T-helper 2 cell treated with Interferon-gamma antibody and Interleukin-4, amounts not matched to agents 5 μg/mL and 100 μg/mL, for 36 hours (primary cell): ENCODE measurements at regions not wholly inside any gene's neighbourhood (a gene's known extent, or its start where the extent isn't known, plus 50 kb on each side); places are given as distances from the start of the nearest gene placed in this dataset.
"Not testable (repeated sequence)": the region's sequence is repeated elsewhere in the genome, so short reads cannot be mapped to it uniquely, and the experiment has no call there.

Experiments used
- DNase-seq: peaks from one replicate; pipeline ENCODE4 v3.0.0; 2021; ENCODE audit warnings: low spot score
- H3K27ac Mint-ChIP-seq: one replicate; pipeline ENCODE4 v1.8.0; 2021; ENCODE audit warnings: mild to moderate bottlenecking, mixed read lengths
- H3K27me3 Mint-ChIP-seq: one replicate; pipeline ENCODE4 v1.8.0; 2021; ENCODE audit warnings: low read depth, mixed read lengths
- H3K36me3 Mint-ChIP-seq: one replicate; pipeline ENCODE4 v1.8.0; 2021; ENCODE audit warnings: low read depth, mixed read lengths
- H3K4me1 Mint-ChIP-seq: one replicate; pipeline ENCODE4 v1.8.0; 2021; ENCODE audit warnings: low read depth, mixed read lengths
- H3K4me3 Mint-ChIP-seq: one replicate; pipeline ENCODE4 v1.8.0; 2022; ENCODE audit warnings: mild to moderate bottlenecking, moderate library complexity, mixed read lengths
- H3K9me3 Mint-ChIP-seq: one replicate; pipeline ENCODE4 v1.8.0; 2021; ENCODE audit warnings: mixed read lengths

DNA sequence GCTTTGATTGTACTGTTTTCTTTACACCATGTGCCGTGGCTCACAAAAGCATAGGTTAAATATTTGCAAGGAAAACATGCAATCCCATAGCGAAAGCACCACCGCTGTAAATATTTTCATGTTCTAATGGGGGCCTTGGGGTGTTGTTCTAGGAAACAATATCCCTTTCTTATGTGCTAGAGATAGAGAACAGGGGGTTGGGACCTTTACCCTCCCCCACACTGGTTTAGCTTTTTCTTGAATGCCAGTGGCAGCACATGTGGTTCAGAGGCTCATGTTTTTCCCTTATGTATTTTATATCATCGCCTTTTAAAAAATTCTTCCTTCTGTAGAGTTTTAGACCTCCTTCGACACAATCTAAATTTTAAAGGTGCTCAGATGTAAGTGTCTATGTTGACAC lies 422.6 kb upstream of the TENM3 start:
- no peak for DNase-seq
- no peaks in the 10 kb centered on the region for H3K36me3 Mint-ChIP-seq
- H3K4me3 Mint-ChIP-seq, result no peak overlapping the region
- no peaks in the 10 kb centered on the region for H3K4me1 Mint-ChIP-seq
- H3K9me3 Mint-ChIP-seq, result peaks cover 12% of the 10 kb centered on the region
- no peaks in the 10 kb centered on the region for H3K27me3 Mint-ChIP-seq
- no peak overlapping the region for H3K27ac Mint-ChIP-seq

DNA sequence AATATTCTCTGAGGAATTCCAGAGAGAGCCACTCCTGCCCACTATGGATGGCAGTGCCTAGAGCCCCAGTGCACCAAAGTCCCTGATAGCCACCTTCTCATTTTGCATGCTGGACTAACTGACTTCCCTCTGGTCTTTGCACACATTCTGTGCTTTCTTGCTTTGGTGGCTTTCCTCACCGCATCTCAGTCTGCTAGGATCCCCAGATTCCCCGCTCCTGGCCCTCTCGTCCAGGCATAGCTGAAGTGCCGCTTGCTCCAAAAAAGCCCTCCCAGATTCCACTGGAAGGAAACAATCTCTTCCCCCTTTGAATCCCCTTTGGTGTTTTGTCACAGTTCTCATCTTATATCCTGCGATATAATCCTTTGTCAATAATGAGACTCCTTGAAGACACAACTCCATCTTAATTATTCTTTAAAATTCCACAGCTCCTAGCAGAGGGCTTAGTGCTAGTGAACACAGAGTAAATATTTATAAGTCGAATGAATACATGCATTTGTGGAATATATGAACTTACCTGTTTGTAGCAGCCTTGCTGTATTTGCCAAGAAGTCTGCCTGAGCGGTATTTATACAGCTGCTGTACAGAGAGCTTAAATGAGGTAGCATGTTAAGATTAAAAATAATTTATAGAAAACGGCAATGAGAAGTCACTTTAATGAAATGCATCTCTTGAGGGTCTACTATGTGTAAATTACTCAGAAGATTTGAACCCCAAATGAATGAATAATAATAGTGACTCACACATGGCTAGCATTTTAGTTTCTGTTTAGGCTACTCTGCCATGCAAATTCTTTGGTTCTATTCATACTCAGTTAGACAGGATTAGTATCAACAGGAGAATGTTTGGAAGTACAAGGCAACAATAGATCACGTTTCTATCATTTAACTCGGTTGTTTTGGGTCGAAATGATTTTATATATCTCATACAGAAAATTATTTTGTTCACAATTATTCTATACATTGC lies 421.9 kb upstream of the TENM3 start:
- no peaks in the 10 kb centered on the region for H3K27me3 Mint-ChIP-seq
- no peak overlapping the region for H3K27ac Mint-ChIP-seq
- no peak for DNase-seq
- peaks cover 12% of the 10 kb centered on the region for H3K9me3 Mint-ChIP-seq
- H3K36me3 Mint-ChIP-seq, result no peaks in the 10 kb centered on the region
- H3K4me3 Mint-ChIP-seq, result no peak overlapping the region
- no peaks in the 10 kb centered on the region for H3K4me1 Mint-ChIP-seq

DNA sequence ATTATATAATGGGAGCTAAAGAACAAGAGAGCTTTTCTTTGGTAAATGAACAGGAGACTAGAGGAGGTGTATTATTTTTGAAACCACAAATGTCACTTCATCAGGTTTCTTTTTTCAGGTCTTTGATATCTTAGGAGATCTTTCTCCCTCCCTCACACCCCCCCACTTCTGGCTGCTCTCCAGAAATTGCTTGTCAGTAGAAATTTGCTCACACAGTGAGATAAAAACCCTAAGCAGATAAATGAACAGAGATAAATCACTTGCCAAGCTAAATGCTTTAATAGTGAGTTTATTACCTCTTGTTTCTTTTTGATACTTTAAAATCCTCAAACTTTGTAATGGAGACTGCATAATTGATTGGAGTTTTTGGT lies 421.2 kb upstream of the TENM3 start:
- H3K27ac Mint-ChIP-seq, result no peak overlapping the region
- H3K36me3 Mint-ChIP-seq, result no peaks in the 10 kb centered on the region
- H3K27me3 Mint-ChIP-seq, result no peaks in the 10 kb centered on the region
- peaks cover 9% of the 10 kb centered on the region for H3K9me3 Mint-ChIP-seq
- no peaks in the 10 kb centered on the region for H3K4me1 Mint-ChIP-seq
- no peak overlapping the region for H3K4me3 Mint-ChIP-seq
- no peak for DNase-seq

DNA sequence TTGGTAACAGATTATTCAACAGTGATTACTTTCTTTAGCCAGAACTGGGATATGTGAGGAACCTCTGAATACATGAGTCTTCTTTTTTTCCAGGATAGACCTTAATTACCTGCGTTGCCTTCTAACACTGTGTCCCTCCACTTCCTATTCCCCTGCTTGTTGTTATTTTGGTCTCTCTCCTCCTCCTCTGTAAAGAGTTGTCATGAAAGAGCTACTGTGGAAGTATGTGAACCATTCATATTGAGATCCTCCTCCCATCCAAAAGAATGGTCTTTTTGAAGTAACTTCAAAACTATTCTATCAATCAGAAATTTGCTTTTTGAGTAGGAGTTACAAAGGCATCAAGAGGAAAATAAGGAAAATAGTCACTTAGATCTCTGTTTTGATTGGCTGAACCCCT lies 420.0 kb upstream of the TENM3 start:
- H3K27ac Mint-ChIP-seq, result no peak overlapping the region
- no peak overlapping the region for H3K4me3 Mint-ChIP-seq
- peaks cover 9% of the 10 kb centered on the region for H3K9me3 Mint-ChIP-seq
- no peaks in the 10 kb centered on the region for H3K36me3 Mint-ChIP-seq
- H3K27me3 Mint-ChIP-seq, result no peaks in the 10 kb centered on the region
- DNase-seq, result no peak
- no peaks in the 10 kb centered on the region for H3K4me1 Mint-ChIP-seq

DNA sequence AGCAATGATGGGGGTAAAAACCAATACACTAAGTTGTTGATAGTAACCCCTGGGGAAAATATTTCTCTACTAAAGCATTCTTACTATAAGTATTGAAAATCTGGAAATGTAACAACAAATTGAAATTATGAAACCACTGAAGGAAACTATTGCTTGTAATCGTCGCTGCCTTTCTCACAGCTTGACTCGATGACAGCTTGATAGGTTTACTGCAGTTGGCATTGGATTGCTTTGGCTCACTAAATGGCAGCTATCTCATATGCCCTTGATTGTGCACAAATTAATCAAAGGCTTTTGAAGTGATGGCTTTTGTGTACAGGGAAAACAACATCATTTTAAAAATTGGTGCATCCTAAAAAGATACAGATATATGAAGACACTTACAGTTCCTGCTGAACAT lies 419.6 kb upstream of the TENM3 start:
- no peaks in the 10 kb centered on the region for H3K4me1 Mint-ChIP-seq
- no peak for DNase-seq
- peaks cover 9% of the 10 kb centered on the region for H3K9me3 Mint-ChIP-seq
- no peak overlapping the region for H3K4me3 Mint-ChIP-seq
- no peaks in the 10 kb centered on the region for H3K36me3 Mint-ChIP-seq
- no peak overlapping the region for H3K27ac Mint-ChIP-seq
- no peaks in the 10 kb centered on the region for H3K27me3 Mint-ChIP-seq

DNA sequence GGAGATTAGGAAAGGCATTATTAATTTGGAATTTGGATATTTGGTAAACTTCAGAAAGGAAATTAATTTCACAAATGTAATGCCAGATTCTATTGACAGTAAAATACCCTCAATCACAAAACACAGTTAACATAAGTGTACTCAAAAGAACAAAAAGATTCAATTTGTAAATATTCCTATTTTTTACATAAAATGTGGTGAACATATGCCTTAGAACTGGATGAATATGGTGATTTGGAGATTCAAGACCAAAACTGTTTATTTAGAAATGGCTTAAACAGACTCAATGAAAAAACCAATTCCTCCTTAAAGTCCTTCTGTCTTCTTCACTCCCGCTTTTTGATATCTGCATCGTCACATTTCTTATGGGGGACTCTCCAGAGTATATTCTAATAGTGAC lies 417.6 kb upstream of the TENM3 start:
- H3K4me3 Mint-ChIP-seq, result no peak overlapping the region
- H3K27me3 Mint-ChIP-seq, result no peaks in the 10 kb centered on the region

DNA sequence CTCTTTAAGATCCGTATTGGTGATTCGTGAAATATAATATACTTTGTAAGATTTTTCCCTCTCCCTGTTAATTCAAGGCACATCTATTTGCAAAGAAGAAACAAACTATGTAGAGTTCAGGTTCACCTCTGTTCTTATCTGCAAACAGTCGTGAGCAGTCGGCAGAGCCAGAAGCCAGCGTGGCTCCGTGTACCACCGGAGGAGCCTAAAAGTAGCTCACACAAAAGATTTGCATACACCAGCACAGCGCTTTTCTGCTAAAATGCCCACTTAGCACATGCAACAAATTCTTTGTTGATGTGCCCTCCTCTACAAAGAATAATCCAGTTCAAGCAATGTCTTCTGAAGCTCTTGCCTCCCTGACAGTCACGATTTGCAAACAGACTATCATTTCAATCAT lies 416.0 kb upstream of the TENM3 start:
- no peaks in the 10 kb centered on the region for H3K4me1 Mint-ChIP-seq
- no peaks in the 10 kb centered on the region for H3K27me3 Mint-ChIP-seq
- H3K4me3 Mint-ChIP-seq, result no peak overlapping the region
- peaks cover 9% of the 10 kb centered on the region for H3K9me3 Mint-ChIP-seq
- no peaks in the 10 kb centered on the region for H3K36me3 Mint-ChIP-seq
- H3K27ac Mint-ChIP-seq, result no peak overlapping the region
- DNase-seq, result no peak

More for the DNA sequence above, 417.6 kb upstream of the TENM3 start:
- Mint-ChIP-seq H3K9me3 (peaks cover 9% of the 10 kb centered on the region), H3K36me3 (no peaks in the 10 kb centered on the region), H3K27ac (no peak overlapping the region), H3K4me1 (no peaks in the 10 kb centered on the region)
- no peak for DNase-seq

DNA sequence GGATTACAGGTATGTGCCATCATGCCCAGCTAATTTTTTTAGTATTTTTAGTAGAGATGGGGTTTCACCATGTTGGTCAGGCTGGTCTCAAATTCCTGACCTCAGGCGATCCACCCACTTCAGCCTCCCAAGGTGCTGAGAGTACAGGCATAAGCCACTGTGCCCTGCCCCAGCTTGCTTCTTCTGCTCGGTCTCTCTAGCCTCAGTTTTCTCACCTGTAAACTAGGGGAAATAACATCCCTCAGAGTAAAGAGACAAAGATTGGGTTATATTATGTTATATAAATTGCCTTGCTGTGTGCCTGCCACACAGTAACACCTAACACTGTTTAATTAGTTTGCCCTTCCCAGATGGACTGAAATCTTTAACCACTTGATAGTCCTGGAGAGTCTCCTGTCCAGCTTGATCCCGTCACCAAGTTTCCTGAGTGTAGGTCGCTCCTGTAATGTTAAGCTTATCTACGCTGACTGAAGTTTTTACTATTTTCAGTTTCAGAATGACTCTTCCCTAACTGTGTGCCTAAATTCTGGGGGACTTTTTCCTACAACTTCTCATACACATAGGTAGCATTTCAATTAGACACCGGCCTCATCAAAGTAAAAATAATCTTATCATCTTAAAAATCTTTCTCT lies 412.7 kb upstream of the TENM3 start:
- Mint-ChIP-seq H3K27me3 (no peaks in the 10 kb centered on the region), H3K4me3 (no peak overlapping the region)

DNA sequence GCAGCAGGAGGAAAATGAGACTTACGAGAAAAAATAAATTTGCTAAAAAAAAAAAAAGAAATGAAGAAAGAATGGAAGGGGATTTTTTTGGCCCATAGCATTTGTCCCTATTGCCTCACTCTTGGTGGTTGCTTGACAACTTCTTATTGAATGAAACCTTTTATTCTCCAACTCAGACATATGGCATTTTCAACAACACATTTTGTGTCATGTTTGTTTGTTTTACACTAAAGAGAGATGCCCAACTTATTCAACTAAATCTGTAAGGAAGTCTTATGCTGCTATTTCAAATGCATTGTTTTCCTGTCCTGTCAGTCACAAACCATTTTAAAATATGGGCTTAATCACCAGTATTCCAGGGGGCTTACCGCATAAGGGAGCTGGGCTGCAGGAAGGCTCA lies 409.1 kb upstream of the TENM3 start:
- Mint-ChIP-seq H3K36me3 (no peaks in the 10 kb centered on the region), H3K27ac (no peak overlapping the region), H3K4me3 (no peak overlapping the region), H3K9me3 (peaks cover 10% of the 10 kb centered on the region), H3K27me3 (no peaks in the 10 kb centered on the region), H3K4me1 (no peaks in the 10 kb centered on the region)
- DNase-seq, result no peak

More for the DNA sequence above, 412.7 kb upstream of the TENM3 start:
- Mint-ChIP-seq H3K27ac (no peak overlapping the region), H3K9me3 (peaks cover 10% of the 10 kb centered on the region), H3K4me1 (no peaks in the 10 kb centered on the region), H3K36me3 (no peaks in the 10 kb centered on the region)
- DNase-seq, result no peak

DNA sequence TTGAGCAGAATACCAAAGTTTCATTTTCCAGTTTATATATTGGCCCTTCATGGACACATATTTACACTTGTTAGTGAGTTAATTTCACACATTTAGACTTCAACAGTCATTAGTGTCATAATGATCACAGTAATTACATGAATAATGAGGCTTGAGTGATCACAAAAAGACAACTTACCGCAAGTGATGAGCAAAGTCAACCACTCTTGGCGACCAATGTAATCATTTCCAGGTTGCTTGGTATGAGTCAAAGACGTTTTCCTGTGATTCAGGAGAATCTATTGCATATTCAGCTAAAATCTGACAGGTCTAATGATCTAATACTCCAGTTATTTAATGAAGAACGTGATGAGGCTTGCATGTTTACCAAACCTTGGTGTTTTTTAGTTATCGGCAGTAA lies 407.9 kb upstream of the TENM3 start:
- DNase-seq, result no peak
- Mint-ChIP-seq H3K27me3 (no peaks in the 10 kb centered on the region), H3K9me3 (peaks cover 7% of the 10 kb centered on the region), H3K4me3 (no peak overlapping the region), H3K36me3 (no peaks in the 10 kb centered on the region), H3K4me1 (no peaks in the 10 kb centered on the region), H3K27ac (no peak overlapping the region)

DNA sequence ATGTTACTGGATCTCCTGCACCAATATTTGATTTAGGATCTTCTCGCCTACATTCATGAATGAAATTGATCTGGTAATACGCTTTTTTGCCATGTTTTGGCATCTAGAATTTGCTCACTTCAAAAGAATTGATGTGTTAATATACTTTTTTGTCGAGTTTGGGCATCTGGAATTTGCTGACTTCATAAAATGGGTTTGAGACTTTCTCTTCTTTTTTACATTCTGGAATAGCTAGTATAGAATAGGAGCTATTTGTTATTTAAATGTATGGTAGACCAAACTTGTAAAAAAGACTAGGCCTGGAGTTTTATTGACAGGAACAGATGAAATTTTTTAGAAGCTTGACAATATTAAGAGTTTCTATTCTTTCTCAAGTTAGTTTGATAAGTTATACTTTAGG lies 404.9 kb upstream of the TENM3 start:
- H3K36me3 Mint-ChIP-seq, result no peaks in the 10 kb centered on the region
- no peak for DNase-seq
- no peak overlapping the region for H3K4me3 Mint-ChIP-seq
- H3K4me1 Mint-ChIP-seq, result no peaks in the 10 kb centered on the region
- no peak overlapping the region for H3K27ac Mint-ChIP-seq
- no peaks in the 10 kb centered on the region for H3K27me3 Mint-ChIP-seq
- peaks cover 6% of the 10 kb centered on the region for H3K9me3 Mint-ChIP-seq

DNA sequence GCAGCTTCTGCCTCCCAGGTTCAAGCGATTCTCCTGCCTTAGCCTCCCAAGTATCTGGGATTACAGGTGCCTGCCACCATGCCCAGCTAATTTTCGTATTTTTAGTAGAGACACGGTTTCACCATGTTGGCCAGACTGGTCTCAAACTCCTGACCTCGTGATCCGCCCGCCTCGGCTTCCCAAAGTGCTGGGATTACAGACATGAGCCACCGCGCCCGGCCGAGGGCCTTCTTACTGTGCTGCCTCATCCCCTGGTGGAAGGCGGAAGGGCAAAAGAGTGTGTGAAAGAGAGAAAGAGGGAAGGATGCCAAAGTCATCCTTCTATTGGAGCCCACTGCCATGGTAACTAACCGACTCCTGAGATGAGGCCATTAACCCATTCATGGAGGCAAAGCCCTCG lies 399.4 kb upstream of the TENM3 start:
- not testable (repeated sequence) for H3K4me1 Mint-ChIP-seq, DNase-seq, H3K36me3 Mint-ChIP-seq, H3K4me3 Mint-ChIP-seq, H3K27me3 Mint-ChIP-seq, H3K27ac Mint-ChIP-seq, H3K9me3 Mint-ChIP-seq

DNA sequence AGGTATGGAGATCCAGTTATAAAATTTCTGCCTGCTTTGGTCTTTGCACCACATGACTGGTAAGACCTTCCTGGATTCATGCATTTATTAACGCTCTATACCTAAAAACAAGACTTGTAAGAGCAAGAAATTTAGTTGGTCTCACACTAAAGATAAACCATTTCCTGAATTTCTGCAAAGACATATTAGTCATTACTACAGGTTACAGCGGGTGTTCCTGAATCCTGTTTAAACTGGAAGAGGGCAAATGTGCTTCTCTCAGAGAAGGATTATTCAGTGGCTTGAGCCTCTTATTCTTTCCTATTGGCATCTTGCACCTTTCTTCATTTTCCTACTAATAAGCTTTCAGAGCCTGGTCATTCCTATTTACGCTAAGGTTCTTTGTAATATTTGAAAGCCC lies 397.6 kb upstream of the TENM3 start:
- Mint-ChIP-seq H3K4me1 (no peaks in the 10 kb centered on the region), H3K27ac (no peak overlapping the region), H3K36me3 (no peaks in the 10 kb centered on the region), H3K4me3 (no peak overlapping the region), H3K27me3 (no peaks in the 10 kb centered on the region), H3K9me3 (no peaks in the 10 kb centered on the region)
- DNase-seq, result no peak

DNA sequence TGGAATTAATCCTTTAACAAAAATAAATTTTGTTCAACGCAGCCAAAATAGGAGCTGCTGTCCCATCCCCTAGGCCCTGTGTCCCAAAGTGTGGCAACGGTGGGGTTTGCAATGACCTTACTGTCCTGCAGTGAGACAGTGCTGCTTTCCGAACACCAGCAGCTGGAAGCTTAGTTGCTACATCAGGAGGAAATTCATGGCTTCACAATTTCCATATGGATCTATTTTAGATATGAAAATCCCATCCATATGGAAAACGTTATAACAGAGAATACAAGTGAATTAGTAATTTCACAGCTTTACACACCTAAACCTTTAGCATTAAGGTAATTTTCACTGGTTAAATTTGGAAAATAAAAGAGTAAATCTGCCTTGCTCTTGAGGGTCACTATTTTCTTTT lies 396.3 kb upstream of the TENM3 start:
- no peak for DNase-seq
- no peak overlapping the region for H3K27ac Mint-ChIP-seq
- no peaks in the 10 kb centered on the region for H3K4me1 Mint-ChIP-seq
- H3K9me3 Mint-ChIP-seq, result no peaks in the 10 kb centered on the region
- H3K27me3 Mint-ChIP-seq, result no peaks in the 10 kb centered on the region
- H3K4me3 Mint-ChIP-seq, result no peak overlapping the region
- H3K36me3 Mint-ChIP-seq, result no peaks in the 10 kb centered on the region
